ENCODE measurements at regions not wholly inside any gene's neighbourhood (a gene's known extent, or its start where the extent isn't known, plus 50 kb on each side); places are given as distances from the start of the nearest gene placed in this dataset.

DNA sequence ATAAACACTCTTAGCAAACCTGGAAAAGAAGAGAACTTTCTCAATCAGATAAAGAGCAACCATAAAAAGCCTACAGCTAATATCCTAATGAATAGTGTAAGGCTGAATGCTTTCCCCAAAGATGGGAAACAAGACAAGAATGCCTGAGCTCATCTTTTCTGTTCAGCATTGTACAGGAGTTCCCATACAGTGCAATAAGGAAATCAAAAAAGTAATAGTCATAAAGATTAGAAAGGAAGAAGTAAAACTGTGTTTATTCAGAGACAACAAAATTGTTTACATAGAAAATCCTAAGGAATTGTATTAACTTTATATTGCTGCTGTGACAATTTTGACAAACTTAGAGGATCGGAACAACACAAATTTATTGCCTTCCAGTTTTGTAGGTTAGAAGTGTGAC, 330.7 kb upstream of the SLC24A2 start:
- TF ChIP-seq POLR2A (IDR thresholded peaks at IDR 0.05; ENCODE audit: low read length) (no peak), GATA1 (IDR thresholded peaks at IDR 0.05; ENCODE audit: low read depth, low read length) (no peak)

All from erythroblast (primary cell).